Activated CD8-positive, alpha-beta memory T cell treated with anti-CD3 and anti-CD28 coated beads, Interleukin-2, amount 50 U/mL, for 4 hours (primary cell): ENCODE measurements at regions not wholly inside any gene's neighbourhood (a gene's known extent, or its start where the extent isn't known, plus 50 kb on each side); places are given as distances from the start of the nearest gene placed in this dataset.

ENCODE experiments used
- DNase-seq: peaks from one replicate; pipeline ENCODE4 v3.0.0-alpha.2; 2020

DNA sequence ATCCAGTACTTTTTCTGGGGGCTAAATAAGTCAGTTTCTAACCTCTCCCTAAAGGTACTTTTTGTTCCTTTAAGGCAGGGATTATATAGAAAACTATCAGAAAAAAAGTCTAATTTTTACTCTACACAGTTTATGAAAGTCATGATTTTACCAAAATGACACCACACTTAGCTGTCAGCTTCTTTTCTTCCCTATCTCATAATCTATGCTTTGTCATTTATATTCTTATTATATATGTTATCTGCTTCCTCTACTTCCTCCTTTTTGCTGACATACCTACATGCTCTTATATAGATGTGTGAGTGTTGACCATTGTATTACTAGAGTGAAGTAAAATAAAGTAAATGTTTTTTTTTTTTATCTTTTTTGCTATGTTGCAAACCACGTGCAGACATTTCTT, 203.9 kb upstream of the CHRM2 start:
- DNase-seq, result no peak

GRCh38 chr7:136657482-136657921, 210.9 kb upstream of the CHRM2 start:
- DNase-seq, result no peak

DNA sequence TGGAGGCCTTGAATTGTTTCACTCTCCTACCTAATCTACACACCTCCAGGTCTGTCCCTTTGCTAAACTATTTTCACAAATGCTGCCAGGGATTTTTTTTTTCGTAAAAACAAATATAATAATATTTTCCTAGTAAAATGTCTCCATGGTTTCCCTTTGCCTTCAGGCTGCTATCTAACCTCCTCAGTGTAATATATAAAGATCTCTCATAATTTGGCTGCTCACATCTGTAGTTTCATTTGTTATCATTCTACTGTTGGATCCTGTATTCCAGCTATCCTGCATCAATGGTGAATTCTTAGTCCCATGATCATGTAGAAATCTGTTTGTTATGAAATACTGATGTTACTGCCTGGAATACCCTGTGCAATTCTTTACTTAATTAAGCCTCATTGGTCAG, 211.9 kb upstream of the CHRM2 start:
- DNase-seq, result no peak

DNA sequence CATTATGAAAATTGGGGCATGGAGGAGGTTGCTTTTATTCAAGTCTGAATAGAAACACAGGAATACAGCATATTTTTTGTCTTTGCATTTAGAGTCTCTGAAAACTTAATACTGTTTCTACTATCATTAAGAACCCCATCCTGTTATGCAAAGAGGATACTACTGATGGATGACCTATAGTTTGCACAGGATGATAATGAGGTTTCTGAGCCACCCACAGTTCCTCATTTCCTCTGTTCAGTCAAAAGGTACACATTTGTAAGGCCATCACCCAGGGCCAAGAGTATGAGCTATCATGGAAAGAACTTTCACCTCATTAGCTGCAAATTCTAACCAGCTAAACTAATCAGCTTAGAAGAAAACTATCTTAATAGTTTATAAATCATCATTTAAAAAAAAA, 213.0 kb upstream of the CHRM2 start:
- DNase-seq, result no peak

DNA sequence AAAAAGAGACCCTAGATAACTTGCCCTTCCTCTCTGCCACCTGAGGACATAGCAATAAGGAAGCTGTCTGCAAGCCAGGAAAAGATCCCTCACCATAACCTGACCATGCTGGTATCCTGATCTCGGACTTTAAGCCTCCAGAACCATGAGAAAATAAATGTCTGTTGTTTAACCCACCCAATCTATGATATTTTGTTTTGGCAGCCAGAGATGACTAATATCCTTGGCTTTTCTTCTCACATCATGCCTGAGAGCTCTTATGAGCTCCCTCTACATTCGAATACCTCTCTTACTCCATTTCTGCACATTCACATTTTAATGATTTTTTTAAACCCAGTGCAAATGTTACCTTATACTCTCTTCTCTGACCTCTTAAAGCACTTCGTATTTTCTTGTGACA, 214.0 kb upstream of the CHRM2 start:
- DNase-seq, result no peak

GRCh38 chr7:136652635-136653370, 215.6 kb upstream of the CHRM2 start:
- DNase-seq, result no peak

DNA sequence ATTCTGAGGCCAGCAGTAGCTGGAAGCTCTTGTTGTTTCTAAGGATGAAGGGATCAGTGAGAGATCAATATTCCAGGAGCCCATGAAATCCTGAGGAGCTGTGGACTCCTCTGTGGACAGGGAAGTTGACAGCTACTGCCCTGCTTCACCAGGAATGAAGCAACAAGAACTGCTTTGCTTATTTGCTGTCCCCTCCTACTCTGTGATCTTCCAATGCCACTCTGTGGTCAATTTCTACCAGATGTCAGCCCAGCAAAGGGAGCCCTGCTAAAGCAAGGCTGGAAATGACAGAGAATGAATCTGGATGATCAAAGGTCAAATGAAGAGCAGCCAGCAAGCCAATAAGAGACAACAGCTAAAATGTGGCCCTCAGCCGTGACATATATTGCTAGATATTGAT, 227.5 kb upstream of the CHRM2 start:
- DNase-seq, result no peak

GRCh38 chr7:136637813-136638212, 230.6 kb upstream of the CHRM2 start:
- DNase-seq, result no peak

DNA sequence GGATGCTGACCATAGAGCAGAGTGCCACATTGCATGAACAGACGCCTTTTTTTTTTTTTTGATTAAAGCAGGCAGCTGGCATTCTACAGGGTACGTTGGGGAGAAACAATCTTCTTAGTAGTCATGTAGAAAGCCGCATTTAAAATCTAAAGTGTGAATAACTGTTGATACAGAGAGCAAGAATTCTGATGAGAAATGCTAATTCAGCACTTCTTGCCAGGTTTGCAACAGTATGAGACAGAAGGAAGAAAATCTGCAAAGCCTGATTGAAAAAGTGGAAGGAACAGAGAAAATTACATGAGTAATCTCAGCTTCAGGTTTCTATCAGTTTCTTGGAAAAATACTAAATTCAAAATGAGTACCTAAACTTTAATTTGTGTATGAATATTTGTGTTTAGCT, 232.7 kb upstream of the CHRM2 start:
- DNase-seq, result no peak

- no peak for DNase-seq
Measured at GRCh38 chr7:136618818-136619217, 249.6 kb upstream of the CHRM2 start.

DNA sequence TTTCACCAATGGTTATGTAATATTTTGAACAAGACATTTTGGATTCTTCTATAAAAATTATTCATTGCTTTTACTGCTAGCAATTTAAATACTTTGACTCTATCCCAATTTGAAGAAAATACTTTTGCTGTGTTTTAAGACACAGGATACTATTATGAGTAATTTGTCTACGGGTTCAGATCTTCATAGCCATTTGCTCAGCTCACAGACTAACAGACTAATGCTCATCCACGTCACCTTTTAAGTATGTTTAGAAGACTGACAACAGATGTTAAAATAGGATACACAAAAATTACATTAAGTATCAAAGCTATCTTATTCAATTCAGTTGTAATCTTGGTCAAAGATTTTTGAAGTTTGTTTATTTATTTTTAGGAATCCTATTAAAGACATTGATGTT, 251.3 kb upstream of the CHRM2 start:
- DNase-seq, result no peak

DNA sequence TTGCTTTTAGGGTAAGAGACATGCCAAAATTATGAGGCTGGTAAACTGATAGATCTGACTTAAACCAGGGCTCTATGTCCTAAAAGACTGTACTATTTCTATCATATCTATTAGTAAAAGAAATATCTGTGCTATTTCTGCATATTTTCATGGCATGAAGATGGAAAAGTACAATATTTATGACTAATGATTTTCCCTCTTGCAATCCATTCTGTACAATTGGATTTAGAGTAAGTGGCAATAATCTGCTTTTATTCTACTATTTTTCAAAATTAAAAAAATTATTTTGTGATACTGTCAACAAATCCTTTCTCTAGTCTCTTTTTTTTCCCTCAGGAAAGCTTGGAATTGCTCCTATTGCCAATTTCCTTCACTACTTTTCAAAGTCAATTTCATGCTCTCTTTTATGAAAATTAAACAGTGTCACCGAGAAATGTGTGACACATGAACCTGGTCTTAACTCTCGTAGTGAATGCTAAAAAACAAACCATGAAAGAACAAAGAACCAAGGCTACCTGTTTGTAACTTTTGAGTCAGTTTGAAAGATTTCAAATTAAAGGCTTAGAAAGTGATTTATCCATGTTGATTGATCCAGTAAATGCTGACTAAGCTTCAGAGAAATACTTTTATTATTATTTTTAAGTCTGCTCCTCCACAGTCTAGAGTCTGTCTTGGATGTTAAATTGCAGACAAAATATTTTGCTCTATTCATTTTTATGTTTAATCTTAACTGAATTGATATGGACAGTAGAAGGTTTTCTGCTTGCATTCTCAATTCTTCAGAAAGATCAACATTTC, 262.7 kb upstream of the CHRM2 start:
- no peak for DNase-seq

GRCh38 chr7:136601772-136602171, 266.7 kb upstream of the CHRM2 start:
- DNase-seq, result no peak

DNA sequence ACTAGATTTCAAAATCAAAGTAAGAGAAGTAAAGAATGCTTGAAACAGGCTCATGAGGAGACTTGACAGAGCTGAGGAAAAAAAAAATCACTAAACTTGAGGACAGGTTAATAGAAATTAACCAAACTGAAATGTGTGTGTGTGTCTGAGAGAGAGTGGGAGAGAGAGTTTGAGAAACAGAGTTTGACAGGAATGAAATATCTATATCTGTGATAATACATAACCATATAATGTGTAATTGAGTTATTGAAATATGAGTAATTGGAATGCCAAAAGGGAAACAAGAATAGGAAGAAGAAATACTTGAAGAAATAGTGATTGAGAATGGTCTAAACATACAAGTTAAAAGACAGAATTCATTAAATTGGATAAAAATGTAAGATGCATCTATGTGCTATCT, 268.0 kb upstream of the CHRM2 start:
- no peak for DNase-seq

DNA sequence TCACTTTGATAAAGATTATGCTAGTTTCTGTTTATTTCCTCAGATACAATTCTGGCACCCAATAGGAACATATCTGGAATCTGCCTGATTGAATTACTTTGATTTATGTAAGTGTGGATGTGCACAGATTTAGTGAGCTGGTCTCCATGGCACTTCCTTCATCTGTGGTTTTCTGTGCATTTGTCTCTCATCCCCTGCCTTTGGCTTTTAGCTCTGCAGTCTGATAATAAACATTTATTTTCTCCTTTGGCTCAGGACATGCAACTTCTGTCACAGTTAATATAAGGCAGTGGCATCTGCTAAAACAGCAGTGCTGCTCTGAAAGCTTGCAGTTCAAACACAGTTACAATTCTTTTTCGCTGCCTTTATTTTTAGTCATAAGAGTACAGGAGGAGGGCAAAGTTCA, 273.7 kb upstream of the CHRM2 start:
- no peak for DNase-seq

GRCh38 chr7:136588216-136588615, 280.2 kb upstream of the CHRM2 start:
- DNase-seq, result no peak

DNA sequence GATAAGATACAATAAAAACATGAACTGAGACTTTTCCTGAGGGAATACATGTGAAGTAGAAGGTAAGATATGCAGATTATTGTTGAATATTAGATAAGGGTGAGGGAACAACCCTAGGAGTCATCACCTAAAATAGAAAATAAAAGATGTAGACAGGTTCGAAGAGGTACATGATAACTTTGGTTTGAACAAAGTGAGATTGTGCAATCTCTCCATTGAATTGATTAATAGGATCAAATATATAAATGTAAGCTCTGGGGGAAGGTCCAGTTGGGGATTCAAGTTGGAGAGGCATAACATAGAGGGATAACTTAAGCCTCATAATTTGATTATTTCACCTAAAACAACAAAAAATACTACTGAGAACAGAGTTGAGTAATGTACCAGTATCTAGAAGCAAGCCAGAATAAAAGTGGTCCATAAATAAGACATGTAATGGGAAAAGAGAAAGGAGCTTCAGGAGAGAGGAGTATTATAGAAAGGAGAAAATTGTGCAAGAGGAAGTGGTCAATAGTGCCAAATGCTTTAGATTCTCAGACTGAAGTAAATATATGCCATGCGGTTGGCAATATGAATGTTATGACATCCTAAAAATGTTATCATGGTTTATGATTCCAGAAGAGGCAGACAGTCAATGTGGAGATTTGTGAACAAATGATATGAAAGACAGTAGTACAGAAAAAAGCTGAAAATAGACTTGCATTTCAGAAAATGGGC, 282.3 kb upstream of the CHRM2 start:
- no peak for DNase-seq

DNA sequence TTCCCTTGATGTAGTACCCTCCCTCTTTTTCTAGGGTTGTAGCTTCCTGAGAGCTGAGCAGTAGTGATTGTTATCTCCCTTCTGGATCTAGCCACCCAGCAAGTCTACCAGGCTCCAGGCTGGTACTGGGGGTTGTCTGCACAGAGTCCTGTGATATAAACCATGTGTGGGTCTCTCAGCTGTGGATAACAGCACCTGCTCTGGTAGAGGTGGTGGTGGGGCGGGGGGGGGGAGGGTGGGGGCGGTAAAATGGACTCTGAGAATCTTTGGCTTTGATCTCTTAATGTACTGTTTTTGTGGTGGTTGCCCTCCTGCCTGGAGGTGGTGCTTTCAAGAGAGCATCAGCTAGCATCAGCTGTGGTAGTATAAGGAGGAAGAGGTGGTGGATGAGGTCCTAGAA, 302.0 kb upstream of the CHRM2 start:
- DNase-seq, result no peak

- no peak for DNase-seq
Measured at GRCh38 chr7:136555933-136556332, 312.5 kb upstream of the CHRM2 start.

DNA sequence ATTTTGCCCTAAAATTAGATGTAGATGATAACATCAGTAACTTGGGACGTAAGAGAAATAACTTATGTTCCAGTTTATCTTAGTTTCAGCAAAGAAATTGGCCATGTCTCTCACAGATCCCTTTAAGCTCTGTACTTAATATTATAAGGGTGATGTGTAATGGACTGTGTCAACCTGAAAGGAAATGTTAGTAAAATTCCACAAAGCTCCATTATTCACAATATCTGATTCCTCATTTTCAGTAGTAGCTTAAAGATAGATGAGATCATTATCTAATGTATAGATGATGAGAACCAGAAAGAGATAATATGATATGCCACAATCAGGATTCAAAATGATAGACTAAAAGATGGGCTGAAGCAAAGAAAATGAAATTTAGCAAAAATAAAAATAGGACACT, 316.8 kb upstream of the CHRM2 start:
- DNase-seq, result no peak

DNA sequence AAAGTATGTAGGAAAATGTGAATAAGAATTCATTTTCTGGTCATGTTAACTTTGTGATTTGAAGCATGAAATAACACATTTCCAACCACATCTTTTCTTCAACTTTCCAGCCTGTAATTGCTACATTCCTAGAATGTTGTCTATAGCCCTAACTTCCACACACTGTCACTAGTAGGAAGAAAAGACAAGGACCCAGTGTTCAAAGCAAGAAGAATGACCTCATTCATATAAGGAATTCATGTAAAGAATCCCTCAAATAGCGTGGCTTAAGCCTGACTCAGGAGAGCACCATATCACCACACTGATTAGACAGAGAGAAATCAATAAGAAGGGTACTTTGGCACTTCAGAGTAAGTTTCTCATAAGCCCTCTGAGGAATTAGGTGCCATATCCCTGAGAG, 318.7 kb upstream of the CHRM2 start:
- DNase-seq, result no peak

DNA sequence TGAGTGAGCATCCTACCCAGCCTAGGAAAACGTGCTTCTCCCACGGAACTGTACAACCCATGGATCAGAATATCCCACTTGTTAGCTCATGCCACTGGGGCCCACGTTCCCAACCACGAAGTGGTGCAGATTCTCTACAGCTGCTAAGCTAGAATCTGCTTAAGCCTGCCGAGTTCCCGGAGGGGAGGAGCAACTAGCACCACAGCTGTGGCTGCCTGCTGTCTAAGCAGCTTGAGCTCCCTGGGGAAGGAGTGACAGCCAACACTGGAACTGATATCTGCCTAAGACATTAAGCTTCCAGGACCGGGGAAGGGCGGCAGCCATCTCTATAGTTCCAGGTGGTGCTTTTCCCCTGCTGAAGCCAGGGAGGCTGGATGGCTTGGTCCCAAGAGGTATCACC, 334.7 kb upstream of the CHRM2 start:
- no peak for DNase-seq

GRCh38 chr7:136530831-136531230, 337.6 kb upstream of the CHRM2 start:
- DNase-seq, result no peak

DNA sequence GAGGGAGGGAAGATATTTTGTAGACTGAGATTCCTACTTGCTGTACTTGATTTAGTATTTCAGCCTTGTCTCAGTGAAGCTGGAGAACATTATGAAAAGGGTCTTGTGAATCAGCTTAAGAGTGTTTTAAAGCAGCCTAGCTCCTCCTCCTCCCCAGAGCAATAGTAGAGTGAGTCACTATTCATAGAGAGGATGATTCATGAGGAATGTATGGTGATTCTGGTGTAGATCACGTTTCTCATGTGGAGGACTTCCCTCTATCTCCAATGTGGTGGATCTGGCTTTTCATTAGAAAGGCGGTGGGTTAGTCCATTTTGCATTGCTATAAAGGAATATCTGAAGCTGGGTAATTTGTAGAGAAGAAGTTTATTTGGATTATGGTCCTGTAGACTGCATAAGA, 340.1 kb upstream of the CHRM2 start:
- DNase-seq, result no peak
